ENCODE measurements at regions not wholly inside any gene's neighbourhood (a gene's known extent, or its start where the extent isn't known, plus 50 kb on each side); places are given as distances from the start of the nearest gene placed in this dataset.

DNA sequence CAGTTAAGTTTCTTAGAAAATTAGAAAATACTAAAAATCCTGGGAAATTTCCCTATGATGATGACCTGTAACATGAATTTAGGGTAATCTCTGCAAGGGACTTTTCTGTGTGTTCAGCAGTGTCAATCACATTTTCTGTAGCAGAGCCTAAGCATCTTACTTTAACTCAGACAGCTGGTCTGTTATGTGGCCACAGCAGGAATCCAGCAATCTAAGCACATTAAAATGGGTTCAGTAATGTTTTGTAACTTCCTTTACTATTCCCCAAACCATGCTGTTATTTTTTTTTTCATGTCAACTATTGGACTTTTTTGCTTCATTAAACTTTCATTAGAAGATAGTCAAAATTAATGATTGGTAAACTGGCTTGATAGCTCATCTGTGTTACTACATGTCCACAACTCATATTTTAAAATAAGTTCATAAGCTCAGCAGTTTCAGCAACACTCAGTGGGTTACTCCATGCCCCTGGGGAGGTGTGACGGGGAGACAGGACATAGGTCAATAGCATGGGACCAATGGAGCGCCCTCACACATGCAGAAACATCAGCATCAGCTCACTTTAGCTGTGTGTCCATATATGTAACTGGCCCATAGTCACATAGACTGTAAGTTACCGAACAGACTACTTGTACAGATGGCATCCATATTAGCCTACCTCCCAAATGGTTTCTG is 168.0 kb upstream of the PACRGL start:
- no peak overlapping the region for H2BK20ac ChIP-seq (ENCODE audit: low read depth, low read length, poor library complexity, severe bottlenecking)
- H3K4me3 Mint-ChIP-seq, result no peak overlapping the region
- no peak overlapping the region for H3K56ac ChIP-seq (ENCODE audit: insufficient read length, low read depth, low read length)
- no peaks in the 10 kb centered on the region for H3K36me3 Mint-ChIP-seq (ENCODE audit: insufficient read depth in 1 of 3, low read depth in 3 of 3)
- H3K27me3 ChIP-seq (ENCODE audit: insufficient read depth, low read length), result no peaks in the 10 kb centered on the region
- H3K79me1 ChIP-seq (ENCODE audit: insufficient read depth, low read depth, low read length, poor library complexity, severe bottlenecking), result no peaks in the 10 kb centered on the region
- H4K20me1 ChIP-seq (ENCODE audit: control insufficient read depth, insufficient read depth, insufficient read length), result peaks cover 3% of the 10 kb centered on the region
- no peak overlapping the region for H2AK5ac ChIP-seq (ENCODE audit: insufficient read length, low read length)
- H3K27ac ChIP-seq (ENCODE audit: insufficient read length, low read depth, low read length), result no peak overlapping the region
- no peak overlapping the region for H3K14ac ChIP-seq (ENCODE audit: insufficient read depth, low read length)
- no peak overlapping the region for H4K8ac ChIP-seq (replicated peaks; ENCODE audit: insufficient read length, low read depth, low read length)
- DNase-seq, result no peak
- no peak overlapping the region for H2BK15ac ChIP-seq (ENCODE audit: low read depth, low read length)
- WGBS (ENCODE audit: extremely low coverage, insufficient read length, low lambda C conversion rate), result no CpG with 5 or more reads among the region's 3 CpGs
- H3T11ph ChIP-seq (ENCODE audit: low read length), result no peak overlapping the region
- no peaks in the 10 kb centered on the region for H3K79me2 ChIP-seq (ENCODE audit: insufficient read depth, low read length)
- H3K23me2 ChIP-seq (ENCODE audit: insufficient read length, low read depth, low read length, poor library complexity, severe bottlenecking), result no peaks in the 10 kb centered on the region
- H2BK120ac ChIP-seq (ENCODE audit: low read depth, low read length, poor library complexity, severe bottlenecking), result no peak overlapping the region
- H3K18ac ChIP-seq (ENCODE audit: insufficient read length, low read depth, low read length), result no peak overlapping the region
- H4K5ac ChIP-seq (ENCODE audit: insufficient read length, low read depth, low read length), result no peak overlapping the region
- H3K4me1 ChIP-seq (ENCODE audit: insufficient read depth, low read length), result no peaks in the 10 kb centered on the region
- no peak overlapping the region for H3K23ac ChIP-seq (ENCODE audit: insufficient read length, low read depth, low read length)
- H4K91ac ChIP-seq (ENCODE audit: insufficient read length, low read depth, low read length), result no peak overlapping the region
- no peak overlapping the region for H3K27ac Mint-ChIP-seq
- H2AFZ ChIP-seq (ENCODE audit: low read length), result no peak overlapping the region
- H3K4me2 ChIP-seq (ENCODE audit: insufficient read depth, insufficient read length, low read length), result no peak overlapping the region
- H2BK12ac ChIP-seq (ENCODE audit: insufficient read length, low read depth, low read length), result no peak overlapping the region
- no peak overlapping the region for H3K9ac ChIP-seq (ENCODE audit: extremely low read depth, insufficient read length, low read length)
- H3K27me3 Mint-ChIP-seq (ENCODE audit: low read depth), result no peaks in the 10 kb centered on the region
- H3K9me3 Mint-ChIP-seq, result no peaks in the 10 kb centered on the region; a peak in 1 of 5 replicates
- H3K9me3 ChIP-seq (ENCODE audit: control insufficient read depth, low read depth, low read length), result no peaks in the 10 kb centered on the region
- TF ChIP-seq CTCF (conservative IDR thresholded peaks at IDR 0.05), result no peak
- no peak overlapping the region for H2BK5ac ChIP-seq (ENCODE audit: insufficient read length, low read length)
- no peaks in the 10 kb centered on the region for H3K4me1 Mint-ChIP-seq
- no peak overlapping the region for H3K4ac ChIP-seq (ENCODE audit: low read depth, low read length)
